ENCODE measurements at regions not wholly inside any gene's neighbourhood (a gene's known extent, or its start where the extent isn't known, plus 50 kb on each side); places are given as distances from the start of the nearest gene placed in this dataset.

DNA sequence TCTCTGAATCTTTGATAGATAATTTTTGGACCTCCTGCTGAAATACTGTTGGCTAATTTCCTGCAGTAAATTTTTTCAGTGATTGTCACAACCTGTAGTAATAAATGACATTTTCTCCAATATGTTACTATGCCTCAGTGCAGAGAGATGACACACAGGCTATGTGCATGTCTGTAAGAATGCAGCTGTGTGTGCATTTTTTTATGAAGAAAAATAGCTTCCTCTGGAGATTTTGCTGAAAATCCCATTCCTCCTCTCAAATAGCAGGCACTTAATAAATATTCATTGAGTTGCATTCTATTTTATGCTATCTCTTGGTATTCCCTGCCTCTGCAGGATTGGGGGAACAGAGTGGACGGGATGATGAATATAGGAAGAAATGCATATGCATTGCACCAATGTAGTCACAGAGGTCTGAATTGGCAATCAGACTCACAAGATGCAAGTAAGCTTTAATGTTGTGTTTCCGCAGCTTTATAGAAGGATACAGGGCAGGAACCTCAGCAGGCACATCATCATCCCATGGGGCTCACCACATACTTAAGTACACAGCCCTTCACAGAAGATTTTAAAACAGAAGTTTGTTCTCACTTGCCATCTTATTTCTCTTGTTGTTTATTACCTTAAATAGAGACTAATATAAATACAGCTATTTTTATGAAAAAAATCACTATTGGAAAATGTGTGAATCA, 474.7 kb downstream of the EPM2A start:
- TF ChIP-seq EZH2 (IDR thresholded peaks at IDR 0.05) (no peak), POLR2AphosphoS5 (IDR thresholded peaks at IDR 0.05; ENCODE audit: borderline replicate concordance, low read depth, low read length) (no peak)

Measured in SK-N-MC (cell line).